ENCODE measurements at regions not wholly inside any gene's neighbourhood (a gene's known extent, or its start where the extent isn't known, plus 50 kb on each side); places are given as distances from the start of the nearest gene placed in this dataset.

DNA sequence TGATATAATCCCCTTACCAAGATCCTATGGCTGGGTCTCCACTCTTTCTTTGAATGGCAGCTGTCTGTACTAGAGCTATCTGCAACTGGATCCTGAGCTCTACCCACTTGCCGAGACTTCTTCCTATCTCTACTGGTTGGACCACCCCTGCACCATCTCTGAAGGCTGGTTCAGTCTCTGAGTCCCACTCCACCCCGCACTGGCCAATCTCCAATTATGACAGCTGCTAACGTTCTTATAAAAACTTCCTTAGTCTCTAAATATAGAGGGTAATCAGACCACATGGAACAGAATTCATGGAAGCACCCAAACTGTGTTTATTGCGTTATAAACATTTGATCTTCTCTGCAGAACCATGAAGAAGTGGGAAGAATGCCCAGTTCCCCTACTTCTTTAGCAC is 186.6 kb upstream of the EEA1 start:
- TF ChIP-seq ZNF48 (tag by site-specific recombination; IDR thresholded peaks at IDR 0.05) = no peak
- TF ChIP-seq, protein P1, sequence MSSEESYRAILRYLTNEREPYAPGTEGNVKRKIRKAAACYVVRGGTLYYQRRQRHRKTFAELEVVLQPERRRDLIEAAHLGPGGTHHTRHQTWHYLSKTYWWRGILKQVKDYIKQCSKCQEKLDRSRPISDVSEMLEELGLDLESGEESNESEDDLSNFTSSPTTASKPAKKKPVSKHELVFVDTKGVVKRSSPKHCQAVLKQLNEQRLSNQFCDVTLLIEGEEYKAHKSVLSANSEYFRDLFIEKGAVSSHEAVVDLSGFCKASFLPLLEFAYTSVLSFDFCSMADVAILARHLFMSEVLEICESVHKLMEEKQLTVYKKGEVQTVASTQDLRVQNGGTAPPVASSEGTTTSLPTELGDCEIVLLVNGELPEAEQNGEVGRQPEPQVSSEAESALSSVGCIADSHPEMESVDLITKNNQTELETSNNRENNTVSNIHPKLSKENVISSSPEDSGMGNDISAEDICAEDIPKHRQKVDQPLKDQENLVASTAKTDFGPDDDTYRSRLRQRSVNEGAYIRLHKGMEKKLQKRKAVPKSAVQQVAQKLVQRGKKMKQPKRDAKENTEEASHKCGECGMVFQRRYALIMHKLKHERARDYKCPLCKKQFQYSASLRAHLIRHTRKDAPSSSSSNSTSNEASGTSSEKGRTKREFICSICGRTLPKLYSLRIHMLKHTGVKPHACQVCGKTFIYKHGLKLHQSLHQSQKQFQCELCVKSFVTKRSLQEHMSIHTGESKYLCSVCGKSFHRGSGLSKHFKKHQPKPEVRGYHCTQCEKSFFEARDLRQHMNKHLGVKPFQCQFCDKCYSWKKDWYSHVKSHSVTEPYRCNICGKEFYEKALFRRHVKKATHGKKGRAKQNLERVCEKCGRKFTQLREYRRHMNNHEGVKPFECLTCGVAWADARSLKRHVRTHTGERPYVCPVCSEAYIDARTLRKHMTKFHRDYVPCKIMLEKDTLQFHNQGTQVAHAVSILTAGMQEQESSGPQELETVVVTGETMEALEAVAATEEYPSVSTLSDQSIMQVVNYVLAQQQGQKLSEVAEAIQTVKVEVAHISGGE (tag by site-specific recombination; conservative IDR thresholded peaks at IDR 0.05; ENCODE audit: low read depth) = no peak

All from HEK293 (cell line).